HL-60 (cell line): ENCODE measurements at regions not wholly inside any gene's neighbourhood (a gene's known extent, or its start where the extent isn't known, plus 50 kb on each side); places are given as distances from the start of the nearest gene placed in this dataset.
"Not testable (repeated sequence)": the region's sequence is repeated elsewhere in the genome, so short reads cannot be mapped to it uniquely, and the experiment has no call there.

Experiments used
- DNase-seq, 2 experiments: peaks; one replicate each; pipeline ENCODE4 v3.0.0-alpha.2; 2010 to 2020; ENCODE audit warnings: low read depth in 1 of 2, low spot score in 1 of 2
- H3K27ac ChIP-seq: fragments of 250-450 bp; sonication (Bioruptor Pico); replicated peaks from 2 replicates; pipeline ENCODE4 v1.5.1; 2020; ENCODE audit warnings: mild to moderate bottlenecking, moderate library complexity
- H3K27me3 ChIP-seq: fragments of 250-450 bp; sonication (Bioruptor Pico); 2 replicates; pipeline ENCODE4 v1.5.1; 2021; ENCODE audit warnings: mild to moderate bottlenecking, moderate library complexity; ENCODE audit not compliant: insufficient read depth, poor library complexity, severe bottlenecking
- H3K4me3 ChIP-seq: replicated peaks from 2 replicates; pipeline ENCODE4 v1.5.1; 2011; ENCODE audit warnings: mild to moderate bottlenecking, control low read depth, low read length; ENCODE audit not compliant: insufficient read depth
- CTCF ChIP-seq: IDR thresholded peaks from one replicate; pipeline ENCODE4 v1.5.1; 2011; ENCODE audit warnings: low read length, control low read depth, inconsistent platforms; ENCODE audit not compliant: insufficient read depth
- GABPA ChIP-seq: IDR thresholded peaks from 2 replicates; pipeline ENCODE4 v1.6.1; 2012; ENCODE audit warnings: low read depth
- POLR2AphosphoS5 ChIP-seq: IDR thresholded peaks from 2 replicates; pipeline ENCODE4 v1.6.1; 2012; ENCODE audit warnings: low read depth
- REST ChIP-seq: IDR thresholded peaks from 2 replicates; pipeline ENCODE4 v1.6.1; 2012; ENCODE audit warnings: low read depth; ENCODE audit not compliant: insufficient replicate concordance
- SPI1 ChIP-seq: IDR thresholded peaks from 2 replicates; pipeline ENCODE4 v1.6.1; 2012; ENCODE audit warnings: low read depth, mild to moderate bottlenecking, borderline replicate concordance

- TF ChIP-seq CTCF (no peak), POLR2AphosphoS5 (no peak), REST (no peak), GABPA (no peak), SPI1 (no peak)
- Histone ChIP-seq H3K27me3 (no peaks in the 10 kb centered on the region), H3K27ac (no peak overlapping the region), H3K4me3 (no peak overlapping the region)
- no peak for DNase-seq
Observed at GRCh38 chr5:165031371-165031770, 1526.0 kb downstream of the MAT2B start.

GRCh38 chr5:165035520-165035919 is 1530.1 kb downstream of the MAT2B start:
- no peaks in the 10 kb centered on the region for H3K27me3 ChIP-seq
- TF ChIP-seq REST (no peak), GABPA (no peak), CTCF (no peak), SPI1 (no peak), POLR2AphosphoS5 (no peak)
- H3K4me3 ChIP-seq, result no peak overlapping the region
- DNase-seq, result no peak
- no peak overlapping the region for H3K27ac ChIP-seq

GRCh38 chr5:165039748-165040147 is 1534.3 kb downstream of the MAT2B start:
- TF ChIP-seq SPI1, result no peak
- TF ChIP-seq REST, result no peak
- no peak for TF ChIP-seq CTCF
- TF ChIP-seq POLR2AphosphoS5, result no peak
- no peak for TF ChIP-seq GABPA
- Histone ChIP-seq H3K27me3 (no peaks in the 10 kb centered on the region), H3K27ac (no peak overlapping the region), H3K4me3 (no peak overlapping the region)
- DNase-seq, result no peak

GRCh38 chr5:165045941-165046340 is 1540.5 kb downstream of the MAT2B start:
- not testable (repeated sequence) for H3K27me3 ChIP-seq, H3K4me3 ChIP-seq, H3K27ac ChIP-seq, DNase-seq
